ENCODE measurements at regions not wholly inside any gene's neighbourhood (a gene's known extent, or its start where the extent isn't known, plus 50 kb on each side); places are given as distances from the start of the nearest gene placed in this dataset.

- no peak for DNase-seq (ENCODE audit: low read depth)
- no peak overlapping the region for H3K4me3 ChIP-seq (ENCODE audit: control insufficient read depth, low read depth, low read length)
- TF ChIP-seq CTCF (IDR thresholded peaks at IDR 0.05; ENCODE audit: control insufficient read depth, insufficient read depth, low read depth, low read length, missing control alignments): no peak
Measured at GRCh38 chr3:177499779-177500423, 302.6 kb upstream of the TBL1XR1 start.

GRCh38 chr3:177510693-177511216 lies 313.5 kb upstream of the TBL1XR1 start:
- TF ChIP-seq CTCF (IDR thresholded peaks at IDR 0.05; ENCODE audit: control insufficient read depth, insufficient read depth, low read depth, low read length, missing control alignments): no peak
- H3K4me3 ChIP-seq (ENCODE audit: control insufficient read depth, low read depth, low read length): no peak overlapping the region
- DNase-seq (ENCODE audit: low read depth): no peak

GRCh38 chr3:177512945-177513814 lies 315.9 kb upstream of the TBL1XR1 start:
- no peak for DNase-seq (ENCODE audit: low read depth)
- TF ChIP-seq CTCF (IDR thresholded peaks at IDR 0.05; ENCODE audit: control insufficient read depth, insufficient read depth, low read depth, low read length, missing control alignments): no peak
- no peak overlapping the region for H3K4me3 ChIP-seq (ENCODE audit: control insufficient read depth, low read depth, low read length)

- DNase-seq (ENCODE audit: low read depth): no peak
- TF ChIP-seq CTCF (IDR thresholded peaks at IDR 0.05; ENCODE audit: control insufficient read depth, insufficient read depth, low read depth, low read length, missing control alignments): no peak
- H3K4me3 ChIP-seq (ENCODE audit: control insufficient read depth, low read depth, low read length): no peak overlapping the region
Measured at GRCh38 chr3:177513815-177514610, 316.7 kb upstream of the TBL1XR1 start.

GRCh38 chr3:177514611-177515499 lies 317.6 kb upstream of the TBL1XR1 start:
- no peak for DNase-seq (ENCODE audit: low read depth)
- TF ChIP-seq CTCF (IDR thresholded peaks at IDR 0.05; ENCODE audit: control insufficient read depth, insufficient read depth, low read depth, low read length, missing control alignments): no peak
- no peak overlapping the region for H3K4me3 ChIP-seq (ENCODE audit: control insufficient read depth, low read depth, low read length)
